OCI-LY1 (cell line): ENCODE measurements at regions not wholly inside any gene's neighbourhood (a gene's known extent, or its start where the extent isn't known, plus 50 kb on each side); places are given as distances from the start of the nearest gene placed in this dataset.

ENCODE experiments used
- H2AFZ ChIP-seq: fragments of 200-600 bp; sonication (generic), shearing (Covaris generic); 2 replicates; pipeline ENCODE4 v1.6.0; 2014; ENCODE audit warnings: antibody characterized with exemption, mild to moderate bottlenecking, low read length
- H3F3A ChIP-seq: fragments of 200-600 bp; sonication (generic), shearing (Covaris generic); 2 replicates; pipeline ENCODE4 v1.6.0; 2014; ENCODE audit warnings: mild to moderate bottlenecking, antibody characterized with exemption, low read length, moderate library complexity; ENCODE audit not compliant: insufficient read depth
- H3K27ac ChIP-seq: fragments of 200-600 bp; sonication (generic); 2 replicates; pipeline ENCODE4 v1.5.1; 2014; ENCODE audit warnings: low read length, mixed run types, mild to moderate bottlenecking, low read depth; ENCODE audit not compliant: poor library complexity, severe bottlenecking
- H3K27me3 ChIP-seq: fragments of 200-600 bp; sonication (generic); 2 replicates; pipeline ENCODE4 v1.6.0; 2014; ENCODE audit warnings: antibody characterized with exemption, mild to moderate bottlenecking, low read length, moderate library complexity; ENCODE audit not compliant: insufficient read depth
- H3K36me3 ChIP-seq: fragments of 200-600 bp; sonication (generic); 2 replicates; pipeline ENCODE4 v1.6.1; 2014; ENCODE audit warnings: mild to moderate bottlenecking, antibody characterized with exemption, low read length, moderate library complexity, mixed read lengths; ENCODE audit not compliant: insufficient read depth
- H3K4me1 ChIP-seq: fragments of 200-600 bp; sonication (generic); 2 replicates; pipeline ENCODE4 v1.5.1; 2014; ENCODE audit warnings: mild to moderate bottlenecking, low read length, moderate library complexity; ENCODE audit not compliant: insufficient read depth, severe bottlenecking
- H3K4me2 ChIP-seq: fragments of 200-600 bp; sonication (generic), shearing (Covaris generic); 2 replicates; pipeline ENCODE4 v1.6.1; 2014; ENCODE audit warnings: low read length
- H3K4me3 ChIP-seq: fragments of 200-600 bp; sonication (generic); 2 replicates; pipeline ENCODE4 v1.5.1; 2014; ENCODE audit warnings: low read length, low read depth, mild to moderate bottlenecking, mixed read lengths; ENCODE audit not compliant: poor library complexity, severe bottlenecking
- H3K79me2 ChIP-seq: fragments of 200-600 bp; shearing (Covaris generic); 2 replicates; pipeline ENCODE4 v1.6.1; 2016; ENCODE audit warnings: mixed run types, low read length, mixed read lengths; ENCODE audit not compliant: insufficient read depth
- H3K9ac ChIP-seq: fragments of 200-600 bp; sonication (generic), shearing (Covaris generic); 2 replicates; pipeline ENCODE4 v1.6.1; 2014; ENCODE audit warnings: mild to moderate bottlenecking, low read length, mixed read lengths
- H3K9me2 ChIP-seq: fragments of 200-600 bp; sonication (generic), shearing (Covaris generic); 2 replicates; pipeline ENCODE4 v1.6.1; 2014; ENCODE audit warnings: low read depth, mild to moderate bottlenecking, low read length, mixed read lengths
- H3K9me3 ChIP-seq: fragments of 200-600 bp; shearing (Covaris generic); 2 replicates; pipeline ENCODE4 v1.6.1; 2014; ENCODE audit warnings: low read length, mixed read lengths
- H4K20me1 ChIP-seq: fragments of 200-600 bp; sonication (generic), shearing (Covaris generic); 2 replicates; pipeline ENCODE4 v1.6.0; 2016; ENCODE audit warnings: mild to moderate bottlenecking, low read length; ENCODE audit not compliant: insufficient read depth
- CTCF ChIP-seq: fragments of 200-600 bp; sonication (generic), shearing (Covaris generic); IDR thresholded peaks from 2 replicates; pipeline ENCODE4 v1.5.1; 2017; ENCODE audit warnings: mild to moderate bottlenecking, antibody characterized with exemption, low read length, moderate library complexity, mixed read lengths
- EZH2 ChIP-seq: fragments of 200-600 bp; sonication (generic), shearing (Covaris generic); IDR thresholded peaks from 2 replicates; pipeline ENCODE4 v1.8.0; 2017; ENCODE audit warnings: borderline replicate concordance, mixed run types, mild to moderate bottlenecking, antibody characterized with exemption, low read length, moderate library complexity, mixed read lengths

DNA sequence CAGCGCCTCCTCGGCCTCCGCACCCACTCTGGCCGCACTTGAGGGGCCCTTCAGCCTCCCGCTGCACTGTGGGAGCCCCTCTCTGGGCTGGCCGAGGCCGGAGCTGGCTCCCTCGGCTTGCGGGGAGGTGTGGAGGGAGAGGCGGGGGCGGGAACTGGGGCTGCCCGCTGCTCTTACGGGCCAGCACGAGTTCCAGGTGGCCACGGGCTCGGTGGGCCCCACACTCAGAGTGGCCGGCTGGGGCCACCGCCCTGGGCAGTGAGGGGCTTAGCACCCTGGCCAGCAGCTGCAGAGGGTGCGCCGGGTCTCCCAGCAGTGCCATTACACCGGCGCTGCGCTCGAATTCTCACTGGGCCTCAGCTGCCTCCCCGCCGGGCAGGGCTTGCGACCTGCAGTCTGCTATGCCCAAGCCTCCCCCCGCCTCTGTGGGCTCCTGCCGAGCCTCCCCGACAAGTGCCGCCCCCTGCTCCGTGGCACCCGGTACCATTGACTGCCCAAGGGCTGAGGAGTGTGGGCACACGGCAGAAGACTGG is 167.1 kb upstream of the PLSCR5 start:
- Histone ChIP-seq H3K9me3 (no peaks in the 10 kb centered on the region), H3K27ac (no peak overlapping the region), H3K36me3 (no peaks in the 10 kb centered on the region), H3K79me2 (no peaks in the 10 kb centered on the region), H3K4me1 (no peaks in the 10 kb centered on the region), H3K27me3 (no peaks in the 10 kb centered on the region), H3K9me2 (no peaks in the 10 kb centered on the region), H2AFZ (no peak overlapping the region), H3K9ac (no peak overlapping the region), H3K4me3 (no peak overlapping the region), H4K20me1 (no peaks in the 10 kb centered on the region), H3K4me2 (no peak overlapping the region), H3F3A (no peaks in the 10 kb centered on the region)
- no peak for TF ChIP-seq CTCF
- no peak for TF ChIP-seq EZH2

DNA sequence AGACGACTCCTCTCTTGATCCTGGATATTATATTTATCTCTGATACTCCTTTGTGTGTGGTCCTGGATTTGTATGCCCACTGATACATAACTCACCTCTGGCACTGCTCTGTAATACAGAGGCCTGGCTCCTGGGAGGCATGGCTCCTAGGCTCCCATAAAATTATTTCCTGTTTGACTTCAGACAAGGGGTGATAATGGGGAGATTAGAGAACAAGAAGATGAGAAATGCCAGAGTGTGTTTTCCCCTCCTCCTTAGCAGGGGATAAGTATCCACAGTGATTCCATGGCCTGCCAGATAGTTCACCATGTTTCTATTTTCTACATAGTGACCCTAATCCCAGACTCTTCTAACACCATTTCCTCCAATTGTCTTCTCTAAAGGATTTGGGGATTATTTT is 165.7 kb upstream of the PLSCR5 start:
- no peaks in the 10 kb centered on the region for H3K27me3 ChIP-seq
- no peak overlapping the region for H3K27ac ChIP-seq
- no peak overlapping the region for H3K9ac ChIP-seq
- H3K4me2 ChIP-seq: no peak overlapping the region
- H3K9me3 ChIP-seq: no peaks in the 10 kb centered on the region
- no peaks in the 10 kb centered on the region for H3K4me1 ChIP-seq
- H3K4me3 ChIP-seq: no peak overlapping the region
- no peaks in the 10 kb centered on the region for H3K9me2 ChIP-seq
- no peak overlapping the region for H2AFZ ChIP-seq
- H3K79me2 ChIP-seq: no peaks in the 10 kb centered on the region
- H3K36me3 ChIP-seq: no peaks in the 10 kb centered on the region
- H4K20me1 ChIP-seq: no peaks in the 10 kb centered on the region
- no peaks in the 10 kb centered on the region for H3F3A ChIP-seq
- TF ChIP-seq CTCF (no peak), EZH2 (no peak)

GRCh38 chr3:146770301-146770700 is 165.2 kb upstream of the PLSCR5 start:
- Histone ChIP-seq H3K4me3 (no peak overlapping the region), H3F3A (no peaks in the 10 kb centered on the region), H3K9ac (no peak overlapping the region), H3K9me2 (no peaks in the 10 kb centered on the region), H3K4me1 (no peaks in the 10 kb centered on the region), H3K4me2 (no peak overlapping the region), H3K36me3 (no peaks in the 10 kb centered on the region), H3K27me3 (no peaks in the 10 kb centered on the region), H3K27ac (no peak overlapping the region), H4K20me1 (no peaks in the 10 kb centered on the region), H3K9me3 (no peaks in the 10 kb centered on the region), H2AFZ (no peak overlapping the region), H3K79me2 (no peaks in the 10 kb centered on the region)
- TF ChIP-seq CTCF (no peak), EZH2 (no peak)
